RWPE1 (cell line): ENCODE measurements at regions not wholly inside any gene's neighbourhood (a gene's known extent, or its start where the extent isn't known, plus 50 kb on each side); places are given as distances from the start of the nearest gene placed in this dataset.
"Not testable (repeated sequence)": the region's sequence is repeated elsewhere in the genome, so short reads cannot be mapped to it uniquely, and the experiment has no call there.

Experiments
- CTCF ChIA-PET: fragments of 350-600 bp; sonication (Branson Sonifier 250); formaldehyde crosslinking; extraction: SDS; loops from one replicate; lab custom pipeline; 2021; lab: Yijun Ruan, JAX
- POLR2A ChIA-PET: fragments of 400-600 bp; formaldehyde crosslinking; extraction: SDS; loops from one replicate; lab custom pipeline; 2020; ENCODE audit warnings: antibody characterized with exemption; ENCODE audit not compliant: low non-redundant PET; lab: Yijun Ruan, JAX
- DNase-seq: peaks from one replicate; pipeline ENCODE4 v3.0.0; 2012; ENCODE audit warnings: low spot score
- H3K27ac ChIP-seq: fragments of 450-650 bp; 2 replicates; pipeline ENCODE4 v1.5.1; 2017
- CTCF ChIP-seq: fragments of 450-650 bp; conservative IDR thresholded peaks from 2 replicates; pipeline ENCODE4 v1.5.1; 2017; ENCODE audit warnings: low read depth, mild to moderate bottlenecking

- TF ChIP-seq CTCF, result no peak
- ChIA-PET POLR2A (interaction anchor here (0.6 kb wide), 1 partner anchor 526 kb away, joined by 3 read pairs; no protein-coding TSS in a partner anchor), CTCF (no interaction called here)
- no peak overlapping the region for H3K27ac ChIP-seq
- no peak for DNase-seq
Observed at GRCh38 chr1:217133958-217134856, 411.0 kb upstream of the ESRRG start.

- DNase-seq, result no peak
- no peak overlapping the region for H3K27ac ChIP-seq
- CTCF ChIA-PET, result interaction anchor here (0.6 to 1.0 kb wide), 2 partner anchors 472 to 604 kb away, joined by 3 to 4 read pairs; no protein-coding TSS in a partner anchor
- no peak for TF ChIP-seq CTCF
- POLR2A ChIA-PET, result no interaction called here
Observed at GRCh38 chr1:217133092-217133491, 409.9 kb upstream of the ESRRG start.

GRCh38 chr1:217123340-217123739, 400.1 kb upstream of the ESRRG start:
- H3K27ac ChIP-seq, POLR2A ChIA-PET, DNase-seq: not testable (repeated sequence)
- CTCF ChIA-PET, result interaction anchor here (0.7 kb wide), 1 partner anchor 913 kb away, joined by 3 read pairs; no protein-coding TSS in a partner anchor

GRCh38 chr1:217117973-217118465, 394.8 kb upstream of the ESRRG start:
- no peak for TF ChIP-seq CTCF
- POLR2A ChIA-PET, result no interaction called here

GRCh38 chr1:217115404-217116380, 392.5 kb upstream of the ESRRG start:
- CTCF ChIA-PET, result no interaction called here

More at GRCh38 chr1:217117973-217118465, 394.8 kb upstream of the ESRRG start:
- CTCF ChIA-PET, result interaction anchor here (0.6 kb wide), 1 partner anchor 229 kb away, joined by 3 read pairs; no protein-coding TSS in a partner anchor
- no peak for DNase-seq
- no peak overlapping the region for H3K27ac ChIP-seq

GRCh38 chr1:217109928-217110327, 386.7 kb upstream of the ESRRG start:
- CTCF ChIA-PET, result interaction anchor here (0.9 kb wide), 1 partner anchor 9 kb away, joined by 3 read pairs; no protein-coding TSS in a partner anchor

More at GRCh38 chr1:217115404-217116380, 392.5 kb upstream of the ESRRG start:
- H3K27ac ChIP-seq, result no peak overlapping the region
- no peak for DNase-seq
- POLR2A ChIA-PET, result no interaction called here
- TF ChIP-seq CTCF, result no peak

More at GRCh38 chr1:217109928-217110327, 386.7 kb upstream of the ESRRG start:
- no peak overlapping the region for H3K27ac ChIP-seq
- no peak for TF ChIP-seq CTCF
- POLR2A ChIA-PET, result no interaction called here
- no peak for DNase-seq
